Central memory CD8-positive, alpha-beta T cell (primary cell): ENCODE measurements at regions not wholly inside any gene's neighbourhood (a gene's known extent, or its start where the extent isn't known, plus 50 kb on each side); places are given as distances from the start of the nearest gene placed in this dataset.
"Not testable (repeated sequence)": the region's sequence is repeated elsewhere in the genome, so short reads cannot be mapped to it uniquely, and the experiment has no call there.

ENCODE experiments used
- ATAC-seq: fragments of 150-1000 bp; cut with Tn5 transposase; replicated peaks from 2 replicates; pipeline ENCODE4 v1.10.0; 2022; ENCODE audit warnings: mild to moderate bottlenecking, moderate FRiP score, moderate number of reproducible peaks; ENCODE audit not compliant: poor library complexity, severe bottlenecking; ENCODE audit errors: extremely low read depth
- DNase-seq, 2 donors: peaks; one replicate each; pipeline ENCODE4 v3.0.0; 2021; ENCODE audit warnings: low spot score in 2 of 2
- H3K27ac Mint-ChIP-seq: one replicate; pipeline ENCODE4 v1.8.0; 2022; ENCODE audit warnings: low read depth, mild to moderate bottlenecking, moderate library complexity, mixed read lengths
- H3K27me3 Mint-ChIP-seq: one replicate; pipeline ENCODE4 v1.8.0; 2022; ENCODE audit warnings: mixed read lengths
- H3K36me3 Mint-ChIP-seq: one replicate; pipeline ENCODE4 v1.8.0; 2022; ENCODE audit warnings: mild to moderate bottlenecking, moderate library complexity, mixed read lengths; ENCODE audit not compliant: insufficient read depth
- H3K4me1 Mint-ChIP-seq: one replicate; pipeline ENCODE4 v1.8.0; 2022; ENCODE audit warnings: mixed read lengths
- H3K4me3 Mint-ChIP-seq: one replicate; pipeline ENCODE4 v1.8.0; 2022; ENCODE audit warnings: mild to moderate bottlenecking, moderate library complexity, mixed read lengths
- H3K9me3 Mint-ChIP-seq: one replicate; pipeline ENCODE4 v1.8.0; 2022; ENCODE audit warnings: mixed read lengths

DNA sequence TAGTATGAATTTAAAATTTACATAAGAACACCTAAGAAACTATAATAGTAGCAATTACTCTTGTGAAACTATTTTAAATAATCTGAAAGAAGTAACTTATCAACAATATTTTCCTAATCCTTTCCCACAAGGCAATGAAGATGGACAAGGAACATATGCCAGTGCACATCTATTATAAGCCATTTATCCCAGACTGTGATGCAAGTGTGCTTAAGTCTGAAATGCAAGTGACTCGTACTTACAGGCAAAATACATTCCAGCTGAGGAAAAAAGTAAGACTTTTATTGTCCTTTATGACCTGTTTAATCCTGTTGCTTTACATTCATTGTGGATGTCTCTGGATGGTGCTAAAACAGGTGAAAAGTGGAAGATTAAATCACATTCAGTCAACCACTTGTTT is 709.4 kb downstream of the ZNF385D start:
- H3K27ac Mint-ChIP-seq, result no peak overlapping the region
- no peak for ATAC-seq
- DNase-seq, result no peak
- H3K4me1 Mint-ChIP-seq, result no peaks in the 10 kb centered on the region
- H3K27me3 Mint-ChIP-seq, result no peaks in the 10 kb centered on the region
- no peak overlapping the region for H3K4me3 Mint-ChIP-seq
- H3K36me3 Mint-ChIP-seq, result no peaks in the 10 kb centered on the region
- H3K9me3 Mint-ChIP-seq, result peaks cover 18% of the 10 kb centered on the region

DNA sequence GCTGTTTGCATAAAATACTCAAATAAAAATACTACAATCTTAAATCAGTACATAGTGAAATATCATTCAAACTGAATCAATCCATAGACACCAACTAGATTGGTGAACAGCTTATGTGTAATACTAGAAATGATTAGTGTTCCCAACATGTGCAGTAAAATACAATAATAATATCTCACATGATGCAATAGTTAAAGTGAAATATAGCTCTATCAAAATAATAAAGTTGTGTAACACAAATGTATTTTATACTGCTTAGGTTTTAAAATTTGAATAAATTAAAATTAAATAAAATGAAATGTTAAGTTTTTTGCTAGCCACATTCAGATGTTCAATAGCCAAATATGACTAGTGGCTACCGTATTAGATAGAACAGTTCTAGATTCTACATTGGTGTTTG is 714.1 kb downstream of the ZNF385D start:
- Mint-ChIP-seq H3K27me3 (no peaks in the 10 kb centered on the region), H3K36me3 (no peaks in the 10 kb centered on the region), H3K4me1 (no peaks in the 10 kb centered on the region), H3K9me3 (peaks cover 13% of the 10 kb centered on the region), H3K27ac (no peak overlapping the region), H3K4me3 (no peak overlapping the region)
- DNase-seq (no peak), ATAC-seq (no peak)

DNA sequence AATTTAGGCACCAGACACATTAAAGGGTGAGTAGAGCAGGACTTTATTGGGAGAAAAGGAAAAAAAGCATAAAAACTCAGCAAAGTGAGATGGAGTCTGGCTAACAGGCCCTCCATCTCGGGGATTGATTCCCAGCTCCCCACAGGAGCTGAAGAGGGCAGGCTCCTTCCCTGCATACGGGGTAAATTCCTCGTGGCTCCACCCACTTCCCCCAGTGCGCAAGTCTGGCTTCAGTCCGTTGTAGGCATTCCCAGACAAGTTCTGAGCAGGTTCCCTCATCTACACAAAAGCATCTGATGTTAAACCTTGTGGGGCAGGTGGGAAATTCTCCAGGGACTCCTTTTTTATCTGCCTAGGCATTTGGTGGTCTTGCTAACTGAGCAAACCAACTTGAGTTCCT is 722.6 kb downstream of the ZNF385D start:
- no peak for ATAC-seq
- Mint-ChIP-seq H3K27me3 (no peaks in the 10 kb centered on the region), H3K9me3 (peaks cover 33% of the 10 kb centered on the region)

DNA sequence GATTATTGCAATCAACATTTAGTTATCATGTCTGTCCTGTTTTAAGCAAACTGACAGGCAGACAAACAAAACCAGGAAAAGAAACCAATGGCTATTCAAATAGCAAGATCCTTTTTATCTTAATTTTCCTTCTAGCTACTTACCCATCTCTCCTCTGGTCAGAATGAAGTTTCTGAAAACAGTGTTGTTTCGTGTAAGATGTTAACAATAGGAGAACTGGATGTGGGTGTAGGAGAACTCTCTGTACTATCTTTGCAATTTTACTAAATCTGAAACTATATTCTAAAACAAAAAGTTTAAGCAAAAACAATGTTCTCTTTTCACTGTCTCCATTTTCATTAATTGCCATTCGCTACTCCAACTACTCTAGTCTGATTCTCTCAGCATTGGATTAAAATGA is 726.4 kb downstream of the ZNF385D start:
- Mint-ChIP-seq H3K27me3 (no peaks in the 10 kb centered on the region), H3K9me3 (peaks cover 32% of the 10 kb centered on the region), H3K27ac (no peak overlapping the region), H3K4me3 (no peak overlapping the region), H3K36me3 (no peaks in the 10 kb centered on the region), H3K4me1 (no peaks in the 10 kb centered on the region)
- DNase-seq (no peak), ATAC-seq (no peak)

More for the DNA sequence above, 722.6 kb downstream of the ZNF385D start:
- no peak overlapping the region for H3K4me3 Mint-ChIP-seq
- H3K4me1 Mint-ChIP-seq, result no peaks in the 10 kb centered on the region
- no peak for DNase-seq
- no peaks in the 10 kb centered on the region for H3K36me3 Mint-ChIP-seq
- H3K27ac Mint-ChIP-seq, result no peak overlapping the region

DNA sequence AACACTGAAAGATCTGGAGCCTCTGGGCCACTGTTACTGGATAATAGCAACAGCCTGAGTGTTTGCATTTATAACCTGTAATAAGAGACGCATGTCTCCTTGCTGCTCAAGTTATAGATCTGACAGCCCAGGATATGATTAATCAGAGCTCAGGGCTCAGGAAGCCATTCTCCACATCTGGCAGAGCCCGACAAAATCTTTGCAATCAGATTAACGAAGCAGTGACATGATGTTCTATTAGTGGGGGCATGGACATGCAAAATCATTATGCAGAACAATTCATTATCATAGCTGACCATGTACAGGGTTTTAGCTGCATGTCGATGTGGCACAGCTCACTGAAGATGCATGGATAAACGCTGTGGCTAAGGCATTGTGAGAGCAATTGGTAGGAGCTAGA is 730.3 kb downstream of the ZNF385D start:
- Mint-ChIP-seq H3K4me1 (no peaks in the 10 kb centered on the region), H3K27me3 (no peaks in the 10 kb centered on the region), H3K4me3 (no peak overlapping the region), H3K9me3 (peaks cover 24% of the 10 kb centered on the region), H3K36me3 (no peaks in the 10 kb centered on the region), H3K27ac (no peak overlapping the region)
- DNase-seq (no peak), ATAC-seq (no peak)

DNA sequence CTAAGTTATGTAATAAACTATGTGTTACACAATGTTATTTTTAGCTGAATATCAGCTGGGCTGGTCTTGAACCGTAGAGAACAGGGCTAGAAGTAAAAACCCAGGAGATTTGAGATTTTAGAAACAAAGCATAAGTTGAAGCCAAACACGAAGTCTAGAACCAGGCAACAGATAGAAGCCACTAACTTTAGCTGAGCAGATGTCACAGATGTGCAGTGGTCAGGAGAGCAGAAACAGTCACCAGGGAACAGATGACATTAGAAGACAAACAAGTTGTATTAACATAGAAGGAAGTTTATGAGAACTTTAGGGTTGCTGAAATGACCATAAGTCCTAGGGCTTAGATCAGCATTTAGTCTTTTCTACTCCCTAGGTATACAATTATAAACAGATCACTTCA is 731.0 kb downstream of the ZNF385D start:
- ATAC-seq (no peak), DNase-seq (no peak)
- Mint-ChIP-seq H3K36me3 (no peaks in the 10 kb centered on the region), H3K9me3 (peaks cover 21% of the 10 kb centered on the region), H3K27me3 (no peaks in the 10 kb centered on the region), H3K4me3 (no peak overlapping the region), H3K27ac (no peak overlapping the region), H3K4me1 (no peaks in the 10 kb centered on the region)

DNA sequence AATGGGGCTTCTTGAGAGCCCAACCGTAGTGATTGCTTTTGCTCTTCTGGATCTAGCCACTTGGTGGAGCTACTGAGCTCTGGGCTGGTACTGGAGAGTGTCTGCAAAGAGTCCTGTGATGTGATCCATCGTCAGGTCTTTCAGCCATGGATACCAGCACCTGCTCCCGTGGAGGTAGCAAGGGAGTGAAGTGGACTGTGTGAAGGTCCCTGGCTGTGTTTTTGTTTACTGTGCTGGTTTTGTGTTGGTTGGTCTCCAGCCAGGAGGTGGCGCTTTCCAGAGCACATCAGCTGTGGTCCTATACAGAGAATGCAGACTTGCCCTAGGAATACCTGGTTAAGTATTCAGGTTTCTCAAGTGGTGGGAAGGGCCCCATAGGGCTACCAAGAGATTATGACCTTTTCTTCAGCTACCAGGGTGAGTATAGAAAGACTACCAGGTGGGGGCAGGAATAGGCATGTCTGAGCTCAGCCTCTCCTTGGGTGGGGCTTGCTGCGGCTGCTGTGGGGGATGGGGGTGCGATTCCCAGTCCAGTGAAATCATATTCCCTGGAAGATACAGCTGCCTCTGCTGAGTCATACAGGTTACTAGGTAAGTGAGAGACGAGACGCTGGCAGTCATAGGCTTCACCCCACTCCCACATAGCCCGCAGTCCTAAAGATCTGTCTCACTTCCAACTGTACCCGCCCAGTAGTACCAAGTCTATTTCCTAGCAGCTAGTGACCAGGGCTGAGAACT is 733.7 kb downstream of the ZNF385D start:
- no peaks in the 10 kb centered on the region for H3K4me1 Mint-ChIP-seq
- H3K27ac Mint-ChIP-seq, result no peak overlapping the region

DNA sequence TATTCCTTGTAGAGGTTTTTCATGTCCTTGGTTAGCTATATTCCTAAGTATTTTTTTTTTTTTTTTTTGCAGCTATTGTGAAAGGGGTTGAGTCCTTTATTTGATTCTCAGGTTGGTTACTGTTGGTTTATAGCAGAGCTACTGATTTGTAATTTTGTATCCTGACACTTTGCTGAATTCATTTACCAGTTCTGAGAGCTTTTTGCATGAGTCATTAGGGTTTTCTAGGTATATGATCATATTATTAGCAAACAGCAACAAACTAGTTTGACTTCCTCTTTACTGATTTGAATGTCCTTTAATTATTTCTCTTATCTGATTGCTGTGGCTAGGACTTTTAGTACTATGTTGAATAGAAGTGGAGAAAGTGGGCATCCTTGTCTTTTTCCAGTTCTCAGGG is 737.4 kb downstream of the ZNF385D start:
- DNase-seq, result no peak
- ATAC-seq, result no peak
- Mint-ChIP-seq H3K27me3 (no peaks in the 10 kb centered on the region), H3K9me3 (peaks cover 43% of the 10 kb centered on the region), H3K4me1 (no peaks in the 10 kb centered on the region), H3K36me3 (no peaks in the 10 kb centered on the region), H3K27ac (no peak overlapping the region), H3K4me3 (no peak overlapping the region)

More for the DNA sequence above, 733.7 kb downstream of the ZNF385D start:
- Mint-ChIP-seq H3K4me3 (no peak overlapping the region), H3K9me3 (peaks cover 34% of the 10 kb centered on the region), H3K36me3 (no peaks in the 10 kb centered on the region), H3K27me3 (no peaks in the 10 kb centered on the region)
- DNase-seq (no peak), ATAC-seq (no peak)

DNA sequence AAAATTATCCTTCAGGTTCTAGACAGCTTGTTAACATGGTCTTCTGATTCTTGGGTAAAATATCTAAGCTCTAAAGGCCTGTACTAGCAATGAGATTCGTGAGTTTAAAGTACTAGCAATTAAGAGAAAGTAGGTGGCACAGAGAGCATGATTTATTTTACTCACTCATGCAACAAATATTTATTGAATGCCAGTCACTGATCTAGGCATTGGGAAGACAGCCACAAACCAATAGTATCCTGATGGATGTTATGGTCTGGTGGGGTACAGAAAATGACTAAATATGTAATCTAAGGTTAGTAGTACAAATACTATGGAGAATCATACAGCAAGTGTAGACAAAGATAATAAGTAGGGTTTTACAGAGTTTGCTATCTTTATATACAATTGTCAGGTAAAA is 751.3 kb downstream of the ZNF385D start:
- ATAC-seq, result no peak
- Mint-ChIP-seq H3K4me3 (no peak overlapping the region), H3K4me1 (no peaks in the 10 kb centered on the region), H3K27me3 (no peaks in the 10 kb centered on the region), H3K36me3 (no peaks in the 10 kb centered on the region), H3K9me3 (peaks cover 18% of the 10 kb centered on the region), H3K27ac (no peak overlapping the region)
- no peak for DNase-seq

DNA sequence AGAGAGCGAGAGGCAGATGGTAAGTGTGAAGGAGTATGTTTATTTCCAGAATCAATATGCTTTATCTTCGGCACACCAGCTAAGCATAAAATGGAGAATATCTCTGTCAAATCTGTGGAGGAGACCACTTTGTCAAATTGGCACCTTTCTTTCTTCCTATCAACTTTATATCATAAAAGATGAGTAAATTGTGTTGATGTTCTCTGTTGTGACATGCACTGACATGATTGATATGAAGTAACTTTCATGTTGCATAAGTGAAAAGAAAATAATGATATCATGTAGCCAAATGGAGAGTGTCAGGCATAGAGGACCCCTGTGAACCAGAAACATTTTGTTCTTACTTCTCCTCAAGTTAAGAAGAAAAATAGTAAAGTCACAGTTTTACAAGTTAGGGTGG is 753.8 kb downstream of the ZNF385D start:
- Mint-ChIP-seq H3K36me3 (no peaks in the 10 kb centered on the region), H3K27me3 (no peaks in the 10 kb centered on the region), H3K4me1 (no peaks in the 10 kb centered on the region), H3K27ac (no peak overlapping the region), H3K9me3 (peaks cover 8% of the 10 kb centered on the region), H3K4me3 (no peak overlapping the region)
- DNase-seq, result no peak
- no peak for ATAC-seq

DNA sequence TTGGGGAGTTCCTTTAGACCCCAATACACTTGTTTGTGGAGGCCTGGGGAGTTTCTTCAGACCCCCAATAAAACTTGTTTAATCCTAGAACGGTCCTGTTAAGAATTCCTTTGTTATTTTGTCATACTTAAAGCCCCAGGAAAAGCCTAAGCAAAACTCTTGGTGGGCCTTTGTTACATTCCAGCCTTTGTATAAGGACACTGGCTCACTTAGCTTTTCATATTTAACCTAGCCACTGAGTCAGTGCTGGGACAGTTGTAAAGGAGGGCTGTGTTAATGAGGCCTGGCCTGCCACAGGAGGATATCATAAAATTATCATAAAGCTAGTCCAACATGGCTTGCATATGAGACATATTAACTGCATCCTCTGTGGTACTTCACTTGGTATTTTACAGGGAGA is 760.1 kb downstream of the ZNF385D start:
- Mint-ChIP-seq H3K36me3 (no peaks in the 10 kb centered on the region), H3K4me1 (no peaks in the 10 kb centered on the region), H3K27me3 (no peaks in the 10 kb centered on the region), H3K4me3 (no peak overlapping the region), H3K27ac (no peak overlapping the region), H3K9me3 (peaks cover 4% of the 10 kb centered on the region)
- no peak for DNase-seq
- ATAC-seq, result no peak

DNA sequence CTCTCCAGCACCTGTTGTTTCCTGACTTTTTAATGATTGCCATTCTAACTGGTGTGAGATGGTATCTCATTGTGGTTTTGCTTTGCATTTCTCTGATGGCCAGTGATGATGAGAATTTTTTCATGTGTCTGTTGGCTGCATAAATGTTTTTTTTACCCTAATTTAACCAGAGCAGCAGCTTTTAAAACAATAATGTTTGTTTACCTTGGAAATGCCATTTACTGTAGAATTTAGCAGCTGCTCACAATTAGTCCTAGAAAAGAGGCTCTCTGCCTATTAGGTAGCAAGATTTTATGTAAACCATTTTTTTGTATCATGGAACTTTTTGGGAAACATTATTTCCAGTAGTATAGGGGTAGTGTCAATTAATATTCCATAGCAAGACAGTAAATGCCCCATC is 761.4 kb downstream of the ZNF385D start:
- H3K36me3 Mint-ChIP-seq, DNase-seq, H3K4me3 Mint-ChIP-seq, H3K27ac Mint-ChIP-seq, H3K9me3 Mint-ChIP-seq, ATAC-seq, H3K27me3 Mint-ChIP-seq, H3K4me1 Mint-ChIP-seq: not testable (repeated sequence)

DNA sequence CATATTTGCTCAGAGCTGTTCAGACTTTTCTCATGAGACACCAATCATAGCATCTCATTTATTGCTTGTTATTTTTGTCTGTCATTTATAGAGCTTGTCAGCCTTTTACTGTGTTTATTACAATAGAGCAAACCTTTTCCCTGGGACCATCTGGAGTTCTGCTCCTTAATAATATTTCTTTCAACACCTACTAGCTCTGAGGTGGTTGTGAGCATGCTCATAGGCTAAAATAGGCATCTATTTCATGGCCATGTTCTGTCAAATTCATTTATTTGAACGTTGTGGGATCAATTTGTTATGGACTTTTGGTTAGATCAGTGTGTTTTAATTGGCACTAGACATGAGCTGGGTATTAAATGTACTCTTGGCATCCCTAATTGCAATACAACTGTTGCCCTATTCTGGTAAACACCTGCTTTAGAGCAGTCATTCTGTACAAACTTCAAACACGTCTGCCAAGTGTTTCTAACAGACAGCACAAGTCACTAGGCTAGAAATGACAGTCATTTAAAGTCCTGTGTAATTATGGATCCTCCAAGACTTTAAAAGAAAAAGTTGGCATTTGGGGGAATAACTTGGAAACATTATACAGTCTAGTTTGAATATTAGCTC is 766.3 kb downstream of the ZNF385D start:
- no peak for ATAC-seq
- H3K9me3 Mint-ChIP-seq, result peaks cover 7% of the 10 kb centered on the region

More for the DNA sequence above, 766.3 kb downstream of the ZNF385D start:
- DNase-seq, result no peak
- Mint-ChIP-seq H3K27ac (no peak overlapping the region), H3K4me3 (no peak overlapping the region), H3K27me3 (no peaks in the 10 kb centered on the region), H3K4me1 (no peaks in the 10 kb centered on the region), H3K36me3 (no peaks in the 10 kb centered on the region)
